A549 (cell line): ENCODE measurements at regions not wholly inside any gene's neighbourhood (a gene's known extent, or its start where the extent isn't known, plus 50 kb on each side); places are given as distances from the start of the nearest gene placed in this dataset.

ENCODE experiments used
- ATAC-seq, 2 experiments: fragments of 200-7000 bp in 1 of 2; fragments of >200 bp in 1 of 2; cut with Nextera tagmentation in 1 of 2; cut with Tn5 transposase in 1 of 2; 3 replicates each; pipeline versions ENCODE4 v1.8.0 to v1.9.1; 2018 to 2020; ENCODE audit warnings: mild to moderate bottlenecking in 1 of 2, moderate library complexity in 1 of 2
- CTCF ChIA-PET: fragments of 300-600 bp; sonication (Branson Sonifier 250); formaldehyde crosslinking; extraction: SDS; loops from one replicate; lab custom pipeline; 2021; ENCODE audit warnings: antibody characterized with exemption, inconsistent platforms; lab: Yijun Ruan, JAX
- POLR2A ChIA-PET: fragments of 350-600 bp; formaldehyde crosslinking; extraction: SDS; loops from one replicate; lab custom pipeline; 2021; ENCODE audit warnings: antibody characterized with exemption, inconsistent platforms; lab: Yijun Ruan, JAX
- DNase-seq, 2 experiments: peaks; one replicate each; pipeline versions ENCODE4 v3.0.0 to v3.0.0-alpha.2; 2011 to 2016; ENCODE audit warnings: low read depth in 1 of 2, low spot score in 1 of 2
- FAIRE-seq: peaks from 2 replicates; lab custom pipeline; 2011; peaks lifted over from hg19 to GRCh38; lab: Jason Lieb, UNC
- H3K27ac ChIP-seq, 2 experiments: fragments of >200 bp; sonication (Bioruptor Twin); formaldehyde crosslinking; 3 replicates each; pipeline ENCODE4 v1.5.1; 2016 to 2017
- H3K4me1 ChIP-seq: fragments of >200 bp; sonication (Bioruptor Twin); formaldehyde crosslinking; 3 replicates; pipeline ENCODE4 v1.6.1; 2016
- H3K4me2 ChIP-seq: fragments of >200 bp; sonication (Bioruptor Twin); formaldehyde crosslinking; 3 replicates; pipeline ENCODE4 v1.6.1; 2016
- H3K4me3 ChIP-seq: fragments of >200 bp; sonication (Bioruptor Twin); formaldehyde crosslinking; 3 replicates; pipeline ENCODE4 v1.5.1; 2016
- H3K9me3 ChIP-seq: fragments of >200 bp; sonication (Bioruptor Twin); formaldehyde crosslinking; 3 replicates; pipeline ENCODE4 v1.6.1; 2016
- ATOH8 ChIP-seq: fragments of 250-450 bp; sonication (Bioruptor Pico); IDR thresholded peaks from 2 replicates; pipeline ENCODE4 v1.5.0; 2020; ENCODE audit warnings: low read depth, mild to moderate bottlenecking, moderate library complexity
- CEBPB ChIP-seq, 2 experiments: fragments of >200 bp in 1 of 2; sonication (Bioruptor Twin) in 1 of 2; formaldehyde crosslinking in 1 of 2; IDR thresholded peaks; 2 replicates each; pipeline ENCODE4 v1.6.1; 2012 to 2016
- CHD4 ChIP-seq: fragments of 200-600 bp; sonication (generic); IDR thresholded peaks from 2 replicates; pipeline ENCODE4 v1.6.1; 2016; ENCODE audit warnings: antibody characterized with exemption, mild to moderate bottlenecking, borderline replicate concordance
- EHMT2 ChIP-seq: fragments of 200-600 bp; sonication (generic); IDR thresholded peaks from 2 replicates; pipeline ENCODE4 v1.6.1; 2016; ENCODE audit warnings: antibody characterized with exemption, low read depth, mild to moderate bottlenecking, moderate library complexity
- ELK1 ChIP-seq: fragments of 150-350 bp; IDR thresholded peaks from 2 replicates; pipeline ENCODE4 v1.6.1; 2014; ENCODE audit warnings: low read depth, mild to moderate bottlenecking, low read length
- EP300 ChIP-seq, 2 experiments: fragments of >200 bp; sonication (Bioruptor Twin); formaldehyde crosslinking; IDR thresholded peaks; 2 replicates in 1 of 2; 3 replicates in 1 of 2; pipeline ENCODE4 v1.6.1; 2016 to 2017
- FOSB ChIP-seq: fragments of 250-450 bp; sonication (Bioruptor Pico); IDR thresholded peaks from 2 replicates; pipeline ENCODE4 v1.5.0; 2020; ENCODE audit warnings: mild to moderate bottlenecking, moderate library complexity
- HMGXB4 ChIP-seq: fragments of 250-450 bp; sonication (Bioruptor Pico); IDR thresholded peaks from 2 replicates; pipeline ENCODE4 v1.5.0; 2021; ENCODE audit warnings: mild to moderate bottlenecking, moderate library complexity, borderline replicate concordance
- HOXA7 ChIP-seq: fragments of 250-450 bp; sonication (Bioruptor Pico); IDR thresholded peaks from 2 replicates; pipeline ENCODE4 v1.5.0; 2020; ENCODE audit warnings: mild to moderate bottlenecking, moderate library complexity
- HOXB13 ChIP-seq: fragments of 250-450 bp; sonication (Bioruptor Pico); IDR thresholded peaks from 2 replicates; pipeline ENCODE4 v1.5.0; 2020; ENCODE audit warnings: low read depth, mild to moderate bottlenecking, moderate library complexity
- HOXB5 ChIP-seq: fragments of 250-450 bp; sonication (Bioruptor Pico); IDR thresholded peaks from 2 replicates; pipeline ENCODE4 v1.5.0; 2020; ENCODE audit warnings: mild to moderate bottlenecking, moderate library complexity
- JUN ChIP-seq, 2 experiments: fragments of >200 bp; sonication (Bioruptor Twin); formaldehyde crosslinking; IDR thresholded peaks; 2 replicates in 1 of 2; 3 replicates in 1 of 2; pipeline ENCODE4 v1.6.1; 2016 to 2017
- JUNB ChIP-seq: fragments of >200 bp; sonication (Bioruptor Twin); formaldehyde crosslinking; IDR thresholded peaks from 2 replicates; pipeline ENCODE4 v1.6.1; 2016
- KDM1A ChIP-seq: fragments of 200-600 bp; sonication (generic); IDR thresholded peaks from 2 replicates; pipeline ENCODE4 v1.6.1; 2016; ENCODE audit warnings: low read depth, mild to moderate bottlenecking
- MAFK ChIP-seq: fragments of 450-650 bp; IDR thresholded peaks from 2 replicates; pipeline ENCODE4 v1.6.1; 2014; ENCODE audit not compliant: partially characterized antibody
- MAZ ChIP-seq: fragments of 150-350 bp; IDR thresholded peaks from 2 replicates; pipeline ENCODE4 v1.6.1; 2014; ENCODE audit warnings: antibody characterized with exemption, low read depth, low read length, borderline replicate concordance
- MYC ChIP-seq: IDR thresholded peaks from 2 replicates; pipeline ENCODE4 v1.6.1; 2012; ENCODE audit warnings: mild to moderate bottlenecking, inconsistent platforms, low read length, improper control_type of control experiment, borderline replicate concordance
- NR3C1 ChIP-seq: fragments of >200 bp; sonication (Bioruptor Twin); formaldehyde crosslinking; IDR thresholded peaks from 3 replicates; pipeline ENCODE4 v1.6.1; 2017
- PHF8 ChIP-seq: fragments of 200-600 bp; sonication (generic); IDR thresholded peaks from 2 replicates; pipeline ENCODE4 v1.6.1; 2016; ENCODE audit warnings: low read depth, mild to moderate bottlenecking, antibody characterized with exemption, moderate library complexity, borderline replicate concordance
- SMC3 ChIP-seq: fragments of >200 bp; sonication (Bioruptor Twin); formaldehyde crosslinking; IDR thresholded peaks from 3 replicates; pipeline ENCODE4 v1.6.1; 2018; ENCODE audit warnings: inconsistent platforms
- ZFP36 ChIP-seq: fragments of 450-650 bp; IDR thresholded peaks from 2 replicates; pipeline ENCODE4 v1.6.1; 2014; ENCODE audit warnings: borderline replicate concordance; ENCODE audit not compliant: partially characterized antibody
- ZSCAN20 ChIP-seq: fragments of 250-450 bp; sonication (Bioruptor Pico); IDR thresholded peaks from 2 replicates; pipeline ENCODE4 v1.8.0; 2022; ENCODE audit warnings: mild to moderate bottlenecking, moderate library complexity
- WGBS: methylation state at CpG from one replicate; pipeline ENCODE4 v1.1.6; 2017; ENCODE audit errors: missing lambda C conversion rate; 5-methylcytosine and 5-hydroxymethylcytosine counted together
- TF ChIP-seq, protein P1 (sequence below): IDR thresholded peaks from 2 replicates; pipeline ENCODE4 v1.6.1; 2012; ENCODE audit warnings: low read depth, borderline replicate concordance
- TF ChIP-seq, protein P2 (sequence below): IDR thresholded peaks from 2 replicates; pipeline ENCODE4 v1.6.1; 2012

GRCh38 chr5:167998148-167998767, 293.2 kb upstream of the WWC1 start:
- TF ChIP-seq ZFP36: no peak
- no peak for TF ChIP-seq SMC3
- no peak for TF ChIP-seq PHF8
- TF ChIP-seq ZSCAN20: no peak
- TF ChIP-seq HOXB5: no peak
- no peaks in the 10 kb centered on the region for H3K9me3 ChIP-seq
- WGBS: 21% methylated on average over 6 of the region's 6 CpGs
- no peak overlapping the region for H3K27ac ChIP-seq
- H3K4me2 ChIP-seq: no peak overlapping the region
- no peak overlapping the region for H3K4me3 ChIP-seq
- ChIA-PET CTCF (no interaction called here), POLR2A (no interaction called here)
- ATAC-seq (no peak), DNase-seq (no peak), FAIRE-seq (no peak)
- no peaks in the 10 kb centered on the region for H3K4me1 ChIP-seq

DNA sequence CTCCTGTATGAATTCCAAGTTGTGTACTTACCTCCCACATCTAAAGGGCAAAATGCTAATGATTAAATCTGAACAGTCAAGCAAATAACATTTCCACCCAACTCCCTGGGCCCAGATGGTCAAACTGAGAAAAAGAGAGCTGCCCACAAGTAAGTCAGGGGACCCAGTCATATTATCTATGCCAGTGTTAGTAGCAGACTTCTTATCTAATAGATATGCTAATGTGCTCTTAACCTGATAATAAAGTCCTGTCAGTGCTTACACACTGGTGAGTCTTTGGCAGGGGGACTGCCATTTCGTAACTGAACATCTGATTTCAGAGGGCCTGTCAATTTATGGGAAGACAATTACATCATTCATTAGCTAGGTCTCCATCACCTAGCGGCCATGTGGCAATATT, 292.3 kb upstream of the WWC1 start:
- POLR2A ChIA-PET: no interaction called here
- Histone ChIP-seq H3K4me3 (no peak overlapping the region), H3K9me3 (no peaks in the 10 kb centered on the region), H3K4me1 (no peaks in the 10 kb centered on the region), H3K27ac (no peak overlapping the region), H3K4me2 (no peak overlapping the region)
- FAIRE-seq: no peak
- WGBS: 20% methylated on average over 2 of the region's 2 CpGs
- TF ChIP-seq, protein P1, sequence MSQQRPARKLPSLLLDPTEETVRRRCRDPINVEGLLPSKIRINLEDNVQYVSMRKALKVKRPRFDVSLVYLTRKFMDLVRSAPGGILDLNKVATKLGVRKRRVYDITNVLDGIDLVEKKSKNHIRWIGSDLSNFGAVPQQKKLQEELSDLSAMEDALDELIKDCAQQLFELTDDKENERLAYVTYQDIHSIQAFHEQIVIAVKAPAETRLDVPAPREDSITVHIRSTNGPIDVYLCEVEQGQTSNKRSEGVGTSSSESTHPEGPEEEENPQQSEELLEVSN: no peak
- DNase-seq: no peak
- CTCF ChIA-PET: no interaction called here
- ATAC-seq: no peak

DNA sequence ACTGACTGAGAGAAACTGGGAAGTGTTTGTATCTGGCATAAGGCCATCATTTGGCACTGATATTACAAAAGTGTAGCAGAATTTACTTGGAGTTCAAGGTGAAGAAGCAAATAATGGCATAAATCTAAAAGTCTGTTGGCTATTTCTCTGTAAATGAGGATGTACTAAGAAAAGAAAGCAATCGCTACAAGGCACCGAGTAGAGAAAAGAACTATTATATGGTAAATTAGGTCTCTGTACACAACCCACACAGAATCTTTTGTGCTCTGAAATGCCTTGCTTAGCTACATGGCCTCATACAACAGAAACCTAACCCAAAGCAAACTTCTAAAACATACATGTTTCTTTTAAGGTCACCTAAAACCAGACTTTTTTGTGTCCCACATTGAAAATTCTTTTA, 290.1 kb upstream of the WWC1 start:
- Histone ChIP-seq H3K4me2 (no peak overlapping the region), H3K27ac (no peak overlapping the region), H3K4me3 (no peak overlapping the region), H3K9me3 (no peaks in the 10 kb centered on the region), H3K4me1 (no peaks in the 10 kb centered on the region)
- FAIRE-seq (no peak), DNase-seq (no peak), ATAC-seq (no peak)
- POLR2A ChIA-PET: no interaction called here
- CTCF ChIA-PET: no interaction called here
- TF ChIP-seq JUNB (no peak), MAFK (no peak), HOXB13 (no peak), CHD4 (no peak), ZSCAN20 (no peak), MAZ (no peak), ELK1 (no peak)
- TF ChIP-seq, protein P2, sequence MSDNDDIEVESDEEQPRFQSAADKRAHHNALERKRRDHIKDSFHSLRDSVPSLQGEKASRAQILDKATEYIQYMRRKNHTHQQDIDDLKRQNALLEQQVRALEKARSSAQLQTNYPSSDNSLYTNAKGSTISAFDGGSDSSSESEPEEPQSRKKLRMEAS: no peak
- WGBS: 27% methylated on average over 2 of the region's 2 CpGs

DNA sequence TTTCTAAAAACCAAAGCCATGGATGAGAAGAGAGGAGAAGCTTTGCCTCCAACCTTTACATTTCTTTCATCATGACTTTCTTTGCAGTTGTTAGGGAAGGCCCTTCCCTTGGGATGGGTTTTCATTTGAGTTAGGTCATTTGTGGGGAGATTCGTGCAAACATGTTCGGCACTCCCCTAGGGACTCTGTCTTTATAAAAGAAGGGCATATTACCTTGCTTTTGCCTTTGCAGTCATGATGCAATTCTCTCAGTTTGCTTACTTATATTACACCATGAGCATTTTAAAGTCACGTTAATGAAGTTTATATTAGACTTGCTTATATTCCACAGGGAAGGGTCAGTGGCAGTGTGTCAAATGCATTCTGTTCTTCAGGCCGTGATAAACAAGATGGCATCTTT, 289.3 kb upstream of the WWC1 start:
- no peak for ATAC-seq
- WGBS: 11% methylated on average over 4 of the region's 4 CpGs
- FAIRE-seq: no peak
- no peak overlapping the region for H3K4me2 ChIP-seq
- H3K9me3 ChIP-seq: no peaks in the 10 kb centered on the region
- H3K4me3 ChIP-seq: no peak overlapping the region
- ChIA-PET POLR2A (no interaction called here), CTCF (no interaction called here)
- H3K27ac ChIP-seq: no peak overlapping the region
- H3K4me1 ChIP-seq: no peaks in the 10 kb centered on the region
- TF ChIP-seq EP300 (IDR thresholded peaks at IDR 0.05) (no peak), JUN (IDR thresholded peaks at IDR 0.05) (no peak), FOSB (CRISPR knock-in tag) (no peak), NR3C1 (no peak), HOXB5 (no peak), MYC (no peak), KDM1A (no peak), HMGXB4 (CRISPR knock-in tag) (no peak), CEBPB (IDR thresholded peaks at IDR 0.05) (no peak), HOXA7 (CRISPR knock-in tag) (no peak), SMC3 (no peak), EHMT2 (no peak), PHF8 (no peak), ATOH8 (no peak), ZSCAN20 (no peak)
- no peak for DNase-seq
